ENCODE measurements at regions not wholly inside any gene's neighbourhood (a gene's known extent, or its start where the extent isn't known, plus 50 kb on each side); places are given as distances from the start of the nearest gene placed in this dataset.

GRCh38 chr19:20414120-20414519 lies 151.5 kb downstream of the ZNF737 start:
- H3K9ac ChIP-seq (ENCODE audit: insufficient read depth, low read length, poor library complexity, severe bottlenecking), result no peak overlapping the region
- H3K4me1 ChIP-seq (ENCODE audit: control insufficient read depth in 1 of 2, insufficient read depth in 2 of 2, low read length in 2 of 2), result no peaks in the 10 kb centered on the region
- H3K4me3 ChIP-seq (replicated peaks in 1 of 3; ENCODE audit: low read depth in 2 of 3, low read length in 3 of 3), result no peak overlapping the region
- no peaks in the 10 kb centered on the region for H3K27me3 ChIP-seq (ENCODE audit: control insufficient read depth in 2 of 2, insufficient read depth in 2 of 2, low read length in 2 of 2)
- H3K9me3 ChIP-seq (replicated peaks in 1 of 2; ENCODE audit: control insufficient read depth in 1 of 2, insufficient read depth in 1 of 2, low read length in 2 of 2), result peaks cover 29 to 42% of the 10 kb centered on the region in 2 donors
- no peak overlapping the region for H3K4me2 ChIP-seq (replicated peaks; ENCODE audit: extremely low read depth, low read length, poor library complexity, severe bottlenecking)
- H4K20me1 ChIP-seq (ENCODE audit: insufficient read depth, low read length), result no peaks in the 10 kb centered on the region
- no peaks in the 10 kb centered on the region for H3K4me1 Mint-ChIP-seq
- TF ChIP-seq CTCF (IDR thresholded peaks at IDR 0.05), result no peak
- peaks cover 20 to 28% of the 10 kb centered on the region in 2 donors for H3K36me3 Mint-ChIP-seq
- H3K79me2 ChIP-seq (ENCODE audit: insufficient read depth, low read length), result no peaks in the 10 kb centered on the region
- H3K9me3 Mint-ChIP-seq, result peaks cover 20 to 66% (median 46%) of the 10 kb centered on the region in 7 donors
- intact Hi-C loops (cut with micrococcal nuclease), result no loop called here
- H2AFZ ChIP-seq (ENCODE audit: insufficient read depth, low read depth, low read length, poor library complexity, severe bottlenecking), result no peak overlapping the region
- no peaks in the 10 kb centered on the region for H3K27me3 Mint-ChIP-seq (ENCODE audit: low read depth in 3 of 3)
- H3K27ac Mint-ChIP-seq, result no peak overlapping the region
- H3K4me3 Mint-ChIP-seq, result no peak overlapping the region
- no peak overlapping the region for H3K27ac ChIP-seq (ENCODE audit: low read depth in 1 of 2, low read length in 2 of 2)
- peaks cover 0 to 10% of the 10 kb centered on the region in 2 donors for H3K36me3 ChIP-seq (replicated peaks in 1 of 2; ENCODE audit: control insufficient read depth in 1 of 2, insufficient read depth in 2 of 2, low read length in 2 of 2)
- no CpG with 5 or more reads among the region's 2 CpGs for WGBS (ENCODE audit: insufficient coverage)
- DNase-seq, result no peak

- H3K4me1 ChIP-seq (ENCODE audit: control insufficient read depth in 1 of 2, insufficient read depth in 2 of 2, low read length in 2 of 2), result no peaks in the 10 kb centered on the region
- Mint-ChIP-seq H3K27ac (no peak overlapping the region), H3K27me3 (ENCODE audit: low read depth in 3 of 3) (no peaks in the 10 kb centered on the region), H3K9me3 (peaks cover 20 to 66% (median 43%) of the 10 kb centered on the region in 7 donors), H3K4me1 (no peaks in the 10 kb centered on the region), H3K4me3 (no peak overlapping the region), H3K36me3 (peaks cover 22 to 30% of the 10 kb centered on the region in 2 donors)
- intact Hi-C loops (cut with micrococcal nuclease), result no loop called here
- no peaks in the 10 kb centered on the region for H4K20me1 ChIP-seq (ENCODE audit: insufficient read depth, low read length)
- no peaks in the 10 kb centered on the region for H3K27me3 ChIP-seq (ENCODE audit: control insufficient read depth in 2 of 2, insufficient read depth in 2 of 2, low read length in 2 of 2)
- no peak overlapping the region for H3K27ac ChIP-seq (ENCODE audit: low read depth in 1 of 2, low read length in 2 of 2)
- no CpG with 5 or more reads among the region's 3 CpGs for WGBS (ENCODE audit: insufficient coverage)
- no peak for DNase-seq
- no peak overlapping the region for H2AFZ ChIP-seq (ENCODE audit: insufficient read depth, low read depth, low read length, poor library complexity, severe bottlenecking)
- no peak overlapping the region for H3K4me2 ChIP-seq (replicated peaks; ENCODE audit: extremely low read depth, low read length, poor library complexity, severe bottlenecking)
- H3K9ac ChIP-seq (ENCODE audit: insufficient read depth, low read length, poor library complexity, severe bottlenecking), result no peak overlapping the region
- peaks cover 0 to 11% of the 10 kb centered on the region in 2 donors for H3K36me3 ChIP-seq (replicated peaks in 1 of 2; ENCODE audit: control insufficient read depth in 1 of 2, insufficient read depth in 2 of 2, low read length in 2 of 2)
- no peak overlapping the region for H3K4me3 ChIP-seq (replicated peaks in 1 of 3; ENCODE audit: low read depth in 2 of 3, low read length in 3 of 3)
- peaks cover 31 to 39% of the 10 kb centered on the region in 2 donors for H3K9me3 ChIP-seq (replicated peaks in 1 of 2; ENCODE audit: control insufficient read depth in 1 of 2, insufficient read depth in 1 of 2, low read length in 2 of 2)
- H3K79me2 ChIP-seq (ENCODE audit: insufficient read depth, low read length), result no peaks in the 10 kb centered on the region
- no peak for TF ChIP-seq CTCF (IDR thresholded peaks at IDR 0.05)
Measured at GRCh38 chr19:20413705-20414104, 151.9 kb downstream of the ZNF737 start.

Measured in CD14-positive monocyte (primary cell).